ENCODE measurements at regions not wholly inside any gene's neighbourhood (a gene's known extent, or its start where the extent isn't known, plus 50 kb on each side); places are given as distances from the start of the nearest gene placed in this dataset.
A peak's percentile ranks its signal among the peaks of the same experiment; 100 is the strongest.

DNA sequence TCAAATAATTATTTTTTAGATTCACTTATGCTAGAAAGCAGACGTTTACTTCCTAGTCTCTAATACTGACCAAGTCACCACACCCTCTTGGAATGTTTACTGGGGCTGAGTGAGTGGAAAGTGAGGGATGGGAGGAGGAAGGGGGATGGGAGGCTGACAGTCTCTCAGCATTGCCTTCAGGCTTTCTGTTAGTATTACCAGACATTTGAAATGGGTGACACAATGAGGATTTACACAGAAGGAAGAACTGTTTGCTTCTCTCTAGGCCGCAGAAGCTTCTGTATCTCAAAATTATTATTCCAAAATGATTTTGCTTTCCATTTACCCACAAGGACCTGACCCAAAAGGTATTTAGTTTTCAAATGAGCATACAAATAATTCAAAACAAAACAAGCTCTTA, 232.8 kb upstream of the ZNF608 start:
- Histone ChIP-seq H3K27ac (ENCODE audit: low read depth, low read length, poor library complexity, severe bottlenecking) (peak overlapping the region; percentile 98), H2AFZ (ENCODE audit: low read length) (peak overlapping the region; percentile 87; the same call in 1 of the 2 replicates), H3K4me2 (ENCODE audit: low read length) (peak overlapping the region; percentile 85), H3K4me1 (ENCODE audit: insufficient read depth, low read length, poor library complexity, severe bottlenecking) (peaks cover 50% of the 10 kb centered on the region), H3K4me3 (ENCODE audit: low read depth, low read length, poor library complexity, severe bottlenecking) (peak overlapping the region; percentile 56), H4K20me1 (ENCODE audit: insufficient read depth, low read length) (no peaks in the 10 kb centered on the region), H3K36me3 (ENCODE audit: insufficient read depth, low read length) (peaks cover 47% of the 10 kb centered on the region), H3K9me3 (ENCODE audit: low read length) (peaks cover 34% of the 10 kb centered on the region), H3K9me2 (ENCODE audit: insufficient read depth, low read length) (no peaks in the 10 kb centered on the region), H3K79me2 (ENCODE audit: insufficient read depth, low read depth, low read length) (no peaks in the 10 kb centered on the region)
- intact Hi-C loops (cut with micrococcal nuclease; ENCODE audit: unreplicated experiment): no loop called here
- no peak for DNase-seq (ENCODE audit: low spot score)
- POLR2A ChIA-PET: interaction anchor here (0.7 to 8.6 kb wide), 4 partner anchors 24 to 248 kb away, joined by 3 to 66 read pairs (median 6); no protein-coding TSS in a partner anchor
- CTCF ChIA-PET (ENCODE audit: unreplicated experiment): no interaction called here
- TF ChIP-seq, protein P1, sequence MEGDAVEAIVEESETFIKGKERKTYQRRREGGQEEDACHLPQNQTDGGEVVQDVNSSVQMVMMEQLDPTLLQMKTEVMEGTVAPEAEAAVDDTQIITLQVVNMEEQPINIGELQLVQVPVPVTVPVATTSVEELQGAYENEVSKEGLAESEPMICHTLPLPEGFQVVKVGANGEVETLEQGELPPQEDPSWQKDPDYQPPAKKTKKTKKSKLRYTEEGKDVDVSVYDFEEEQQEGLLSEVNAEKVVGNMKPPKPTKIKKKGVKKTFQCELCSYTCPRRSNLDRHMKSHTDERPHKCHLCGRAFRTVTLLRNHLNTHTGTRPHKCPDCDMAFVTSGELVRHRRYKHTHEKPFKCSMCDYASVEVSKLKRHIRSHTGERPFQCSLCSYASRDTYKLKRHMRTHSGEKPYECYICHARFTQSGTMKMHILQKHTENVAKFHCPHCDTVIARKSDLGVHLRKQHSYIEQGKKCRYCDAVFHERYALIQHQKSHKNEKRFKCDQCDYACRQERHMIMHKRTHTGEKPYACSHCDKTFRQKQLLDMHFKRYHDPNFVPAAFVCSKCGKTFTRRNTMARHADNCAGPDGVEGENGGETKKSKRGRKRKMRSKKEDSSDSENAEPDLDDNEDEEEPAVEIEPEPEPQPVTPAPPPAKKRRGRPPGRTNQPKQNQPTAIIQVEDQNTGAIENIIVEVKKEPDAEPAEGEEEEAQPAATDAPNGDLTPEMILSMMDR (conservative IDR thresholded peaks at IDR 0.05; ENCODE audit: low read length): no peak
- no peak for TF ChIP-seq EZH2phosphoT487 (IDR thresholded peaks at IDR 0.05; ENCODE audit: borderline replicate concordance, low read depth, low read length)
- BruUV-seq (replicated peaks): no TSS peak

DNA sequence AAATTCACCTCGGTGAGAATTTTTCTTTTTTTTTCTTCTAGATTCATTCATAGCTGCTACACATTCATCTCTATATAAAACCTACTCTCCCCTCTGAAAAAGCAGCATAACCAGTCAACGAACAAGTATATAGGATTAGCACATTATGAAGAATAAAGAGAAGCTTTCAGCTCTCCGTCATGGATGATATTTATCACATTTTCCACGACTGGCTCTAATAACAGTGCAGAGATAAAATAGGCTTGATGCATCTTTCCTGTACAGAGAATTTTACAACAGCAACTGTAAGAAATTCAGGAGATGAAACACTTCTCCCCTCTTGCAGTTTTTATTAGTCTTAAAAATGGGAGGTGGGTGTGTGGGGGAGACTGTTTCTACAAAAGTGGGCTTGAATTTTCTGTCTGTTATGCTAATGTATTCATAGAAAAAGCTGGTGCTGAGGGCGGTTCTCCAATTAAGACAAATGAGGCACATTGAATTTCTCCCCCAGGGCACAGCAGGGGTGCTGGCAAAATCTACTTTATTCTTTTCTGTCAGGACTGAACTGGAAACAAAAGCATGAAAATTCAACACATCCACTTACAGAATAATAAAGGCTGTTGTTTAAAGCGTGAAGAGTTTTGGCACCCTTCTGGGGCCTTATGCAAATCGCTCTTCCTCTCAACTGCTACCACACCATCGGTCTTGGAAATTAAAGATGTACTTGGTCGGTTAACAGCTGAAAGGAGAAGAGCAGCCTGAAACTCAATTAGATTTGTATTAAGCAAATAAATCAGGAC, 233.9 kb upstream of the ZNF608 start:
- no peaks in the 10 kb centered on the region for H3K9me2 ChIP-seq (ENCODE audit: insufficient read depth, low read length)
- DNase-seq (ENCODE audit: low spot score): peak; percentile 91
- CTCF ChIA-PET (ENCODE audit: unreplicated experiment): no interaction called here
- intact Hi-C loops (cut with micrococcal nuclease; ENCODE audit: unreplicated experiment): loop anchor here (1.0 to 2.0 kb wide), 3 partner anchors 26 to 234 kb away; partner anchors contain the start of gene ZNF608
- no peaks in the 10 kb centered on the region for H3K79me2 ChIP-seq (ENCODE audit: insufficient read depth, low read depth, low read length)
- H3K27ac ChIP-seq (ENCODE audit: low read depth, low read length, poor library complexity, severe bottlenecking): peak overlapping the region; percentile 98
- H3K36me3 ChIP-seq (ENCODE audit: insufficient read depth, low read length): peaks cover 46% of the 10 kb centered on the region
- H3K4me2 ChIP-seq (ENCODE audit: low read length): peak overlapping the region; percentile 85
- H3K4me3 ChIP-seq (ENCODE audit: low read depth, low read length, poor library complexity, severe bottlenecking): peak overlapping the region; percentile 56
- TF ChIP-seq EZH2phosphoT487 (IDR thresholded peaks at IDR 0.05; ENCODE audit: borderline replicate concordance, low read depth, low read length): no peak
- TF ChIP-seq, protein P1 (conservative IDR thresholded peaks at IDR 0.05; ENCODE audit: low read length): no peak
- POLR2A ChIA-PET: interaction anchor here (0.5 to 8.6 kb wide), 9 partner anchors 11 to 705 kb away, joined by 3 to 66 read pairs (median 3); no protein-coding TSS in a partner anchor
- peak overlapping the region; percentile 87 for H2AFZ ChIP-seq (ENCODE audit: low read length)
- no peaks in the 10 kb centered on the region for H4K20me1 ChIP-seq (ENCODE audit: insufficient read depth, low read length)
- H3K9me3 ChIP-seq (ENCODE audit: low read length): peaks cover 37% of the 10 kb centered on the region
- H3K4me1 ChIP-seq (ENCODE audit: insufficient read depth, low read length, poor library complexity, severe bottlenecking): peaks cover 44% of the 10 kb centered on the region
- TSS peak; percentile 98 for BruUV-seq (replicated peaks)
